Upper lobe of left lung (tissue), 4 donors: ENCODE measurements at regions not wholly inside any gene's neighbourhood (a gene's known extent, or its start where the extent isn't known, plus 50 kb on each side); places are given as distances from the start of the nearest gene placed in this dataset.

Experiments
- CTCF ChIP-seq, 6 experiments: fragments of 450-650 bp in 4 of 6; fragments of 200-600 bp in 2 of 6; sonication (generic) in 2 of 6; IDR thresholded peaks; one replicate each; pipeline ENCODE4 v1.5.1; 2016 to 2019; ENCODE audit warnings: antibody characterized with exemption in 6 of 6
- POLR2A ChIP-seq, 4 donors: fragments of 450-650 bp; IDR thresholded peaks; one replicate each; pipeline ENCODE4 v1.5.1; 2016 to 2017; ENCODE audit warnings: antibody characterized with exemption in 4 of 4, mild to moderate bottlenecking in 2 of 4
- POLR2AphosphoS5 ChIP-seq, 2 donors: sonication (generic); formaldehyde crosslinking; IDR thresholded peaks; one replicate each; pipeline ENCODE4 v1.5.1; 2017; ENCODE audit warnings: antibody characterized with exemption in 2 of 2

- TF ChIP-seq CTCF (IDR thresholded peaks at IDR 0.05), result no peak
- no peak for TF ChIP-seq POLR2A (IDR thresholded peaks at IDR 0.05)
- no peak for TF ChIP-seq POLR2AphosphoS5 (IDR thresholded peaks at IDR 0.05)
These were observed 253.9 kb upstream of the LRRN1 start for GRCh38 chr3:3545360-3545759.
